ENCODE measurements at regions not wholly inside any gene's neighbourhood (a gene's known extent, or its start where the extent isn't known, plus 50 kb on each side); places are given as distances from the start of the nearest gene placed in this dataset.

GRCh38 chr2:121159291-121160071 is 125.5 kb downstream of the TFCP2L1 start:
- peak; percentile 69 to 83 for DNase-seq

- no peak for DNase-seq
These were observed 124.6 kb downstream of the TFCP2L1 start for GRCh38 chr2:121160366-121160765.

DNA sequence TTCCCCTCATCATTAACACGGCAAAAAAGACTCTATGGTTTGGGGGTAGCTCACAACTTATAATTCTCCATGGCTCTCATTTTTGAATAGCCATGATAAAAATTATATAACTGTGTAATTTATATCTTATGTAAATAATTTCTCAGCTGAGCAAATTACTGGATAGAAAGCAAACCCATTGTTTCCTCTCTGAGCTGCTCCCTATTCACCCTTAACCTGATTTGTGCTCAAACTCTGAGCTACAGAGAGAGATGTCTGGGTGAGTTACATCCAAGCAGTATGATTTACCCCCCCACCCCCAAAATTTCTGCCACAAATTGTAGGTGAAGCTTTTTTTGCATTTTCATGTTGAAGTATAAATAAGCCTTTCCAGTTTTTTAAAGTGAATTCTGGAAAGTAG is 123.7 kb downstream of the TFCP2L1 start:
- DNase-seq = no peak

DNA sequence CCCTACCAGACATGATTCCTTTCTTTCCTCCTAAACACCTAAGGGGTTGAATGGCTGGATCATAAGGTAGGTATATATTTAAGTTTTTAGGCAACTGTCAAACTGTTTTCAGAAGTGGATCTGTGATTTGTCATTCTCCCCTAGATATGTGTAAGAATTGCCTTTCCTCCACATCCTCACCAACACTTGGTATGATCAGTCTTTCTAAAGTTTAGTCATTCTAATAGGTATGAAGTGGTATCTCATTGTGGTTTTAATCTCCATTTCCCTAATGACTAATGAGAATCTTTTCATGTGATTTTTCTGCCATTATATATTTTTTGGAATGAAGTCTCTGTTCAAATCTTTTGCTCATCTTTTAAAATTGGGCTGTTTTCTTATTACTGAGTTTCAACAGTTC is 122.1 kb downstream of the TFCP2L1 start:
- no peak for DNase-seq

GRCh38 chr2:121164042-121164441 is 121.0 kb downstream of the TFCP2L1 start:
- DNase-seq = no peak

DNA sequence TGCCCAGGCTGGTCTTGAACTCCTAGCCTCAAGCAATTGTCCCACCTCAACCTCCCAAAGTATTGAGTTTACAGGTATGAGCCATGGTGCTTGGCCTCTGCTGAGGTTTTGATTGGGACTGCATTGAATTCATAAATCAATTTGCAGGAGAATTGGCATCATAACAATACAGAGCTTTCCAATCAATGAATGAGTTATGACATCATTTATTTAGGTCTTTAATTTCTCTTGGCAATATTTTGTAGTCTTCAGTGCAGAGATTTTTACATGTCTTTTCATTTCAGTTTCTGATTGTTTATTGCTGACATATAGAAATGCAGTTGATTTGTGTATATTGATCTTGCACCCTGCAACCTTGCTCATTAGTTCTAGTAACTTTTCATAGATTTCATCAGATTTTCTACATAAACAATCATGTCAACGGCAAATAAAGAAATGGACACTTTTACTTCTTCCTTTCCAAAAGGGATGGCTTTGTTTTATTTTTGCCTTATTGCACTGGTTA is 119.9 kb downstream of the TFCP2L1 start:
- DNase-seq = no peak

Measured in right lung (tissue), 2 donors.